ENCODE measurements at regions not wholly inside any gene's neighbourhood (a gene's known extent, or its start where the extent isn't known, plus 50 kb on each side); places are given as distances from the start of the nearest gene placed in this dataset.

DNA sequence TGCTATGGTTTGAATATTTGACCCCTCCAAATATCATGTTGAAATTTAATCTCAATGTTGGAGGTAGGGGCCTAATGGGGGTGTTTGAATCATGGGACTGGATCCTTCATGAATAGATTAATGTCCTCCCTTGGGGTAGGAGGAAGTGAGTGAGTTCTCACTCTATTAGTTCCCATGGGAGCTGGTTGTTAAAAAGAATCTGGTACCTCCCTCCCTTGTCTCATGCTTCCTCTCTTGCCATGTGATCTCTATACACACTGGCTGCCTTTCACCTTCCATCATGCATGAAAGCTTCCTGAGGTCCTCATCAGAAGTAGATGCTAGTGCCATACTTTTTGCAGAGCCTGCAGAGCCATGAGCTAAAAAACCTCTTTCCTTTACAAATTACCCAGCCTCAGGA lies 177.7 kb upstream of the MCTP2 start:
- DNase-seq (ENCODE audit: low spot score) = no peak

DNA sequence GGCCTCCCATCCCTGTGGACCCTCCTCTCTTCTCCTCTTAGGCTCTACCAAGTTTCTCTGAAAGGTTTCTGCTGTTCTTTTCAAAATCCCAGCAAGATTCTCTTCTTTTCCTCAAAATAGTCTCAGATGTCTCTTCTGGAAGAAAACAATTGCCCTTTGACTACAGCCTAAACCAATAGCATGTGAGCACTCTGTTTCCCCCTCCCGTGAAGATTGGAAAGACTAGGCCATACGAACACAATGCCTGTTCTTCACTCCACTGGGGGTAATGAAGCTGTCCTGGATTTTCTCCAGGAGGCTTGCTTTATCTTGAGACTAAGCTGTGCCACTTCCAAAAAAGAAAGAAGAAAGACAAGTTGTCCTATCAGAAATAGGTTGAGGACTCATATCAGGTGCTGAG lies 178.7 kb upstream of the MCTP2 start:
- no peak for DNase-seq (ENCODE audit: low spot score)

GRCh38 chr15:94047566-94047965 lies 183.8 kb upstream of the MCTP2 start:
- DNase-seq (ENCODE audit: low spot score) = no peak

DNA sequence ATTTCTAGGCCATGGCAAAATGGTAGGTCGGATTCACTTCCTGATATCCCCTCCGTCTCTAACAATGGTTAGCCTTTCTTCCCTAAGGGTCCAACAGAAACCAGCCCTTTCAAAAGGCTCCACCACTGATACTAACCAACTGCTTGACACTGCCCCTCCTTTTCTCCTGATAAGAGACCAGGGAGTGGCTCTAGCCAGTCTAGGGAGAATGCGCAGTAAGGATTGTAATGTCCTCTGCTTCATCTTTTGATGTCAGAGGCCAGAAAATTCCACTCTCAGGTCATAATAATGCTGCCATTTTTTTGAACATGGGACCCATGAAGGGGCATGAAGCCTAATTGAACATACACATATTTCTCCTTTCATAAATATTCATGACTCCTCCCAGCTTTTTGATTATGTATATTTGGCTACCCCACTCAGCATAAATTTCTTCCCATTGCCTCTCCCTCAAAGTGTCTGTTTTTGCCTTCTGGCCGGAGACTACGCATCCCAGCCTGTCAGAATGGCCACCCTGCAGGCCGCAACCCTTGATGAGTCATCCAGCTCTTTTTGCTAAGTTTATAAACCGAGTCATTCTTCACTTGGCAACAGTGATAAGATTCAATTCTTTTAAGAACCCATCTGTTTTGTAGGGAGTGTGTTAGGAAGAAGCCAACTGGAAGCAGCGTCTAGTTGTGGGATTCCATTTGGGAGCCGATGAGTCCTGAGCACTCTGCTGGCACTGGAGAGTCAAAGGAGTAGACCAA lies 189.0 kb upstream of the MCTP2 start:
- no peak for DNase-seq (ENCODE audit: low spot score)

- DNase-seq (ENCODE audit: low spot score) = no peak
These were observed 189.6 kb upstream of the MCTP2 start for GRCh38 chr15:94041746-94042145.

DNA sequence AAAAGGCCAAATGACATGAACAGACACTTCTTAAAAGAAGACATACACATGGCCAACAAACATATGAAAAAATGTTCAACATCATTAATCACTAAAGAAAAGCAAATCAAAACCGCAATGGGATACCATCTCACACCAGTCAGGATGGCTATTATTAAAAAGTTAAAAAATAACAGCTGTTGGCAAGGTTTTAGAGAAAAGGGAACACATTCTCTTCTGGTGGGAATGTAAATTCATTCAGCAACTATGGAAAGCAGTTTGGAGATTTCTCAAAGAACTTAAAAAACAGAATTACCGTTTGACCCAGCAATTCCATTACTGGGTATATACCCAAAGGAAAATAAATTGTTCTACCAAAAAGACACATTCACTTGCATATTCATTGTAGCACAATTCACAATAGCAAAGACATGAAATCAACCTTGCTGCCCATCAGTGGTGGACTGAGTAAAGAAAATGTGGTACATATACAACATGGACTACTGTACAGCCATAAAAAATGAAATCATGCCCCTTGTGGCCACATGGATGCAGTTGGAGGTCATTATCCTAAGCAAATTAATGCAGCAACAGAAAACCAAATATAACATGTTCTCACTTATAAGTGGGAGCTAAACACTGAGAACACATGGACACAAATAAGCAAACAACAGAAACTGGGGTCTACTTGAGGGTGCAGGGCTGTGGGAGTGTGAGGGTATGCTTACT lies 190.7 kb upstream of the MCTP2 start:
- DNase-seq (ENCODE audit: low spot score) = no peak

DNA sequence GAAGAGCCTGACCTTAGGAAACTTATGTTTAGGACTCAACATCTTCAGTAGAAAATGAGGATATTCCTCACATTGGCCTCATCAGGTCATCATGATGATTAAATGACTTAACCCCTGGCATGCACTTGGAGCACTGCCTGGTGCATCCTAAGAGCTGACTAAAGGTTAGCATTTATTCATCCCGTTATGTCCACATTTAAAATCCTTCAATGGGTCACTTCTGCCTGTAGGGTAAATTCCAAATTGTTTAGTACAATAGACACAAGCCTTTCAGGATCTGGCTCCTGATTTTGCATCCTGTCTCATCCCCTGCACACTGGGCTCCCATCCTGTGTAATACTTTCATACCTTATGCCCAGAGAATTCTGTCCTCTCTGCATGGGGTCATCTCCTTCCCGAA lies 195.2 kb upstream of the MCTP2 start:
- no peak for DNase-seq (ENCODE audit: low spot score)

GRCh38 chr15:94033683-94034020 lies 197.7 kb upstream of the MCTP2 start:
- no peak for DNase-seq (ENCODE audit: low spot score)

- no peak for DNase-seq (ENCODE audit: low spot score)
These were observed 198.2 kb upstream of the MCTP2 start for GRCh38 chr15:94033014-94033682.

DNA sequence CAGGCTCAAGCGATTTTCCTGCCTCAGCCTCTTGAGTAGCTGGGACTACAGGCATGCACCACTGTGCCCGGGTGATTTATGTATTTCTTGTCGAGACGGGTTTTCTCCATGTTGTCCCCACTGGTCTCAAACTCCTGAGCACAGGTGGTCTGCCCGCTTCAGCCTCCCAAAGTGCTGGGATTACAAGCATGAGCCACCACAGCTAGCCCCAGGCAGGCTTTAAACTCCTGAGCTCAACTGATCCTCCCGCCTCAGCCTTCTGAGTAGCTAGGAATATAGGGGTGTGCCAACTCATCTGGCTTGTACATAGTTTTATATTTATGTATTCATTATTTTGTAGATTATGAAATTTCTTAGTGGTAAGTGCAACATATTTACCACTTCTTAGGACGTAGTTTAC lies 198.8 kb upstream of the MCTP2 start:
- DNase-seq (ENCODE audit: low spot score) = no peak

GRCh38 chr15:94031072-94031471 lies 200.3 kb upstream of the MCTP2 start:
- no peak for DNase-seq (ENCODE audit: low spot score)

DNA sequence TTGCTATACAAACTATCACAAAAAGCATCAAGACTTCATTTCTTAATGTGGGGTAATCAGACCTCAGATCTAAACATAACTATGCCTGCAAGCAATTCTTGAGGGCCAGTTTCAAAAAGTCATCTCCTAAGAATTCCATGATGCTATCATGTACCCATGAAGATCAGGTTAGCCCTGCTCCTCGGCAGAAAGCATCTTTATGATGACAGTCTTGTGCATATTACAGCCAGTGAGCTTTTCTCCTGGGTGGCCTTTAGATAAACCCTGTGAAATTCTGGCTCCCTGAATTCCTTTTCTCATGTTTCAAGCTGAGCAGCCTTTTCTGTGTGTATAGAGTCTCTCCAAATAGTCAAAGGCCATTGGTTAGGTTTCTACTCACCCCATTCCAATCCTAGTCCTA lies 201.9 kb upstream of the MCTP2 start:
- no peak for DNase-seq (ENCODE audit: low spot score)

DNA sequence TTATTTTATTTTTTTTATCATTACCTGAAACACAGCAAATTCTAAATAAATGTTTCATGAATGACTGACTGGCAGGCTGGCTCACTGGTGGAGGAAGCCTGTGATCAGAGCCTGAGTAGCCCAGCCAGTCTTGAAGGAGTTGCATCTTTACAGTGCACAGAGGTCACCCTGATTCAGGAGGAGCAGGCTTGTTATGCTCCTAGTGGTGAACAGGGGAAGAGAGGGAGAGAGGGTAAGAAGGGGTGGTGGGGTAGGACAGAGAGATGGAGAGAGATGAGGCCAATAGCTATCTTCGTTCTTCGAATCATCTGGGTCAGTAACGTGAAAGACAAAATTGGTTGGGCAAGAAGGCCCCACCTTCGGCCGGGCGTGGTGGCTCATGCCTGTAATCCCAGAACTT lies 202.6 kb upstream of the MCTP2 start:
- DNase-seq (ENCODE audit: low spot score) = no peak

DNA sequence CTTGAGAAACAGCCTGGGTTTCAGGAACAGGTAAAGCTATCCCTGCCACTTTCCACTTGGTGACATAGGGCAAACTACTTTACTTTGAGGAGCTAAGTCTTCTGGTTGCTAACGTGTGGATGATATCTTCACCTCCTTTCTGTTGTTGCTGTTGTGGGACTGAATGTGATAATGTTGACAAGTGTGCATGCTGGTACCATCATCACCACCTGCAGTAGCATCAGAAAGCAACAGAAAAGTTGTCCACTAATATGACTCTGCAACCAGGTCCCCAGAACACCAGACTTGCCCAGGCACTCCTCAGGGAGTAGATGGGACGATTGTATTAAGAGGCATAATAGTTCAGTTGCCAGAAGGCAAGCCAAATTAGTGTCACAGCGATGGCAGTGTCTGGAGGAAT lies 203.2 kb upstream of the MCTP2 start:
- no peak for DNase-seq (ENCODE audit: low spot score)

DNA sequence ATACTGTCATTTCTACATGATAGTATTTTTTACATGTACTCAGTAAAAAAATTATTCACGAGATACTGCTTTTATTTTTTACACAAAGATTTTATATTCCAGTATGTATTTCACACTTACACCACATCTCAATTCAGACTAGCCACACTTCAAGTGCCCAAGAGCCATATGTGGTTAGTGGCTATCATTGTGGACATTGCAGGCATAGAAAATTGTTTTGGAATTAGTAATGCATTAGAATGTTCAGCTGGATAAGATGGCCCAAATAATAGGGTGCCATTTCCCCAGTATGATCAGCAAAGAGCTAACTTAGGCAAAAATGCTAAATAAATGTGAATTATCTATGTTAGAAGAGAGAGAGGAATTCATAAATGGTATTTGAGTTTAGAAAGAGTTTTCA lies 203.8 kb upstream of the MCTP2 start:
- DNase-seq (ENCODE audit: low spot score) = no peak

- no peak for DNase-seq (ENCODE audit: low spot score)
These were observed 204.7 kb upstream of the MCTP2 start for GRCh38 chr15:94026458-94027304.

GRCh38 chr15:94023531-94023930 lies 207.8 kb upstream of the MCTP2 start:
- no peak for DNase-seq (ENCODE audit: low spot score)

- no peak for DNase-seq (ENCODE audit: low spot score)
These were observed 209.6 kb upstream of the MCTP2 start for GRCh38 chr15:94021621-94022320.

DNA sequence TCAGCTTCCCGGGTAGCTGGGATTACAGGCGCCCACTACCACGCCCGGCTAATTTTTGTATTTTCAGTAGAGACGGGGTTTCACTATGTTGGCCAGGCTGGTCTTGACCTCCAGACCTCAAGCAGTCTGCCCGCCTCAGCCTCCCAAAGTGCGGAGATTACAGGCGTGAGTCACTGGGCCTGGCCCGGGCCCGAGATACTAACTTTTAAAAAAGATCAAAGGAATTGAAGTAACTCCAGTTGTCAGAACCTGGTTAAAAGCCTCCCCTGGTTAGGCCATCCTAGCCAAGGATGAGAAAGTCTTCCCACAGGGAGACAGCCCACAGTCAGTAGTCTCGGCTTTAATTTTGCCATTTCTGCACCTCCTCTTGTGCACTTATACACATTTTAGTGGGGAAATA lies 212.3 kb upstream of the MCTP2 start:
- DNase-seq (ENCODE audit: low spot score) = no peak

DNA sequence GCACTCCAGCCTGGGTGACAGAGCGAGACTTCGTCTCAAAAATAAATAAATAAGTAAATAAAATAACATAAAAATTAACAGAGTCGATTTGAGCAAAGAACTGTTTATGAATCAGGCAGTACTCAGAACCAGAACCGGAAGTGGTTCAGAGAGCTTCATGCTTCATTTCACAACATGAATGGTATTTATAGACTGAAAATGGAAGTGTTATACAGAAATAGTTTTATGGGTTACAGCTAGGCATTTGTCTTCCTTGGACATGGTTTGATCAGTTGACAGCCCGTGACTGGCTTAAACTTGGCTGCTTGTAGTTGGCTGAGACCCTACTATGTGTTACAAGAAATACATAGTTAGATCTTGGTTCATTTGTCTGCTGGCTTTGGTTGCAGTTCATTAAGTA lies 216.0 kb upstream of the MCTP2 start:
- no peak for DNase-seq (ENCODE audit: low spot score)

DNA sequence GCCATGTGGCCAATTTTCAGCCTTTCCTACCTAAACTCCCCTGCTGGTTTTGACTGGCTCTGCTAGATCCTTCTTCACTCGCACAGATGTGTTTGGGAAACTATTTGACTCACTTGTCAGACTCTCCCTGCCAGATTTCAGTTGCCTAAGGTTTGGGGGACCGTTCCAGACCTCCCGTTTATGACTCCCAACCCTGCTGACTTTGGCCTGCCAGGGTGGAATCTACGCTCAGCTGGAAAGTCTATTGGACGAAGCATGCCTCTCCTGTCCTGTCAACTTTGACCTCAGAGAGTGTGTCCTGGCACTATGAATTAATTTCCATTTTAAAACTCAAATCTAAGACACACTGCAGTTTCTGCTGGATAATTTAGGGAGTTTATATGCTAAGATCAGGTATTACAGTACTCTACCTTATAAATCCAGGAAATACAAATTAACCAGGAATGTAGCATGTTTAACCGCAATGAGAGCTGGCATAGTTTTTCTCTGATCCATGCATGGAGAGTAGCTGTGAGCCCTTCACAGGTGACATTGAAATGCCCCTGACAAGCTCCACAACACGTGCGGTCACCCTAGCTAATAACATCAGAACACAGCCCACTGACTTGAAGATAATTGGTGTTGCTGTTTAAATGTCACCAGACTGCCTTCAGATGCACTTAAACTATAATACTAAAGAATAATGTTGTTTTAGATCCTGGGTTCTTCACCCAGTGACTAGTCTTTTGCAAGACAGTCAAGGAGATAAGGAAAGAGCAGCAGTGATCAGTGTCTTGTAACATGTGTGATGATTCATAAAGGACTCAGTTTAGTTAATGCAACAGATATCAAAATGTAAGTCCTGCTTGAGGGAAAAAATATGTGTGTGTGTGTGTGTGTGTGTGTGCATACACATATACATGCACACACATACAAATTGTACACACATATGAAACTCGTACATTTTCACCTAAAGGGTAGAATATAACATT lies 223.0 kb upstream of the MCTP2 start:
- no peak for DNase-seq (ENCODE audit: low spot score)

All from activated CD4-positive, alpha-beta T cell treated with anti-CD3 and anti-CD28 coated beads, Interleukin-2, Interleukin-4, amounts not matched to agents 100 ng/mL and 50 ng/mL, durations not matched to agents 16 hours and 8 hours (primary cell).